HG03457 (cell line): ENCODE measurements at regions not wholly inside any gene's neighbourhood (a gene's known extent, or its start where the extent isn't known, plus 50 kb on each side); places are given as distances from the start of the nearest gene placed in this dataset.

Experiments
- ATAC-seq: cut with Tn5 transposase; IDR thresholded peaks from one replicate; pipeline ENCODE4 v1.9.1; 2021; ENCODE audit warnings: moderate number of reproducible peaks; ENCODE audit not compliant: unreplicated experiment

DNA sequence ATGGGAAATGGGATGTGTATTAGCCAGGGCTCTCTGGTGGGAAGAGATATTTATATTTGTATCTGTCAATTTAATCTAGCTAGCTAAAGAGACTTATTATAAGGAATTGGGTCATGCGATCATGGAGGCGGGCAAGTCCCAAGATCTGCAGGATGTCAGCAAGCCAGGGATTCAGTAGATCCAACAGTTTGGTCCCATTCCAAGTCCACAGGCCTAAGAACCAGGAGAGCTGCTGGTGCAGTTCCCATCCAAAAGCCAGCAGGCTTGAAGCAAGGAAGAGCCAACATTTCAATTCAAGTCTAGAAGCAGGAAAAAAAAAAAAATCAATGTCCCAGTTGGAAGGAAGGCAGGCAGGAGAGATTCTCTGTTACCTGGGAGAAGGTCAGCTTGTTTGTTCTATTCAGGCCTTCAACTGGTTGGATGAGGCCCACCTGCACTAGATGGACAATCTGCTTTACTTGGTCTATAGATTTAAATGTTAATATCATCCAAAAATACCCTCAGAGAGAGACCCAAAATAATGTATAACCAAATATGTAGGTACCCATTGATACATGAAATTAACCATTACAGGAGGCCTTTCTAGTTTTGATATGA, 60.7 kb upstream of the BCAT1 start:
- ATAC-seq, result no peak

DNA sequence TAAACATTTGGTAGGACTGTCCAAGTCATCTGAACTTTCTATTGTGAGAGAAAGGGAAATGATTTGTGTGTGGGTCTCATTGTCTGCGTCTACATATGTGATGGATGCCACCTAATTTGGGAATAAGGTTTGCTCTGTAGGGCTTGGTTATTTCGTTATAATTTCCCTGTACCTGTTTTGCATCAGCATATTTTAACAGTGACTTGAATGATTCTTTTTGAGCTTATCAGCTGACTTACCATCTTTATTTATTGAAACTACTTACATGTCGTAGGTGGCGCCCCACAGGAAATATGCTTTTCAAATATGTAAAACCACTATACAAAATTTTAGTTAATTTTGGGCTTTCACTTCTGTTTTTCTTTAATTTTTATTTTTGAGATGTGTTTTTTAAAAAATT, 56.5 kb upstream of the BCAT1 start:
- peak; percentile 41 for ATAC-seq

DNA sequence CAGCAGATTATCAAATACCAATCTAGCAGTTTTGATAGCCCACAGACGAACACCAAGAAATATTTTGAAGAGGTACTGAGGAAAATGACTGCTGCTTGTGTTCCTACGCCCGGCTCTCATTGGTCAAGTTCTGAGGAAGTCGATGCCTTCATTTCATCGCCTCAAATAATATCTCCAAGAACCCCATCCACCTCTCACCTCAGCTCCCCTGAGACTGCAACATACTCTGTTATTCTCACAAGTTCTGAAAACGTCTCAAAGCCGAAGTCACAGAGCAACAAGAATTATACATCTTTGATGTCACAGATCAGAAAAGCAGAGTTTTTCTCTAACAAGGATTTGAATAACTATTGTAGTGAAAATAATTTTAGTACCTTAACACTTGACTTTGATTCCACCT, 55.5 kb upstream of the BCAT1 start:
- ATAC-seq, result no peak

DNA sequence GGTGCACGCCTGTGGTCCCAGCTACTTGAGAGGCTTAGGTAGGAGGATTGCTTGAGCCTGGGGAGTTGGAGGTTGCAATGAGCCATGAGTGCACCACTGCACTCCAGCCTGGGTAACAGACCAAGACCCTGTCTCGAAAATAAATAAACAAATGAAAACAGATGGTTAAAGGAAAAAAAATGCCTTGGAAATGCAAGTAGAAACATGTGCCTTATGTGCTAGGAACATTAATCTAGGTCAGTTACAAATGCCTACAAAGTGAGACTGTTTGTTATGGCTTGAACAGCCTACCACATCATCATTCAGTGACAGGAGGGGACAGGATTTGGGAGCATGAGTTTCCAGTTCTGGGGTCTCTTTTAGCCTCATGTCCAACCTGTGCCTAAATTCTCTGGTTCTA, 52.4 kb upstream of the BCAT1 start:
- ATAC-seq, result no peak
